HFF-Myc (cell line): ENCODE measurements at regions not wholly inside any gene's neighbourhood (a gene's known extent, or its start where the extent isn't known, plus 50 kb on each side); places are given as distances from the start of the nearest gene placed in this dataset.

Experiments used
- DNase-seq: peaks from one replicate; pipeline ENCODE4 v3.0.0-alpha.2; 2011; ENCODE audit warnings: low read depth; ENCODE audit errors: extremely low read depth
- H3K4me3 ChIP-seq: replicated peaks from 2 replicates; pipeline ENCODE4 v1.5.1; 2011; ENCODE audit warnings: low read depth, mild to moderate bottlenecking, control low read depth, low read length
- CTCF ChIP-seq: IDR thresholded peaks from 2 replicates; pipeline ENCODE4 v1.5.1; 2012; ENCODE audit warnings: mild to moderate bottlenecking, low read depth, low read length, control low read depth; ENCODE audit errors: missing control alignments

GRCh38 chr6:147742440-147742839, 233.9 kb downstream of the SAMD5 start:
- no peak overlapping the region for H3K4me3 ChIP-seq
- no peak for DNase-seq
- TF ChIP-seq CTCF: no peak

- DNase-seq: no peak
- no peak for TF ChIP-seq CTCF
- H3K4me3 ChIP-seq: no peak overlapping the region
These were observed 235.5 kb downstream of the SAMD5 start for GRCh38 chr6:147744012-147744411.

GRCh38 chr6:147749331-147749730, 240.8 kb downstream of the SAMD5 start:
- no peak overlapping the region for H3K4me3 ChIP-seq
- no peak for TF ChIP-seq CTCF
- no peak for DNase-seq

- no peak for TF ChIP-seq CTCF
- no peak overlapping the region for H3K4me3 ChIP-seq
- DNase-seq: no peak
These were observed 241.9 kb downstream of the SAMD5 start for GRCh38 chr6:147750413-147750812.

GRCh38 chr6:147751232-147751631, 242.7 kb downstream of the SAMD5 start:
- DNase-seq: no peak
- TF ChIP-seq CTCF: no peak

GRCh38 chr6:147752689-147753403, 244.4 kb downstream of the SAMD5 start:
- no peak for DNase-seq
- TF ChIP-seq CTCF: no peak
- no peak overlapping the region for H3K4me3 ChIP-seq

More at GRCh38 chr6:147751232-147751631, 242.7 kb downstream of the SAMD5 start:
- H3K4me3 ChIP-seq: no peak overlapping the region

GRCh38 chr6:147755999-147756398, 247.5 kb downstream of the SAMD5 start:
- no peak overlapping the region for H3K4me3 ChIP-seq
- DNase-seq: no peak
- no peak for TF ChIP-seq CTCF
